ENCODE measurements at regions not wholly inside any gene's neighbourhood (a gene's known extent, or its start where the extent isn't known, plus 50 kb on each side); places are given as distances from the start of the nearest gene placed in this dataset.

DNA sequence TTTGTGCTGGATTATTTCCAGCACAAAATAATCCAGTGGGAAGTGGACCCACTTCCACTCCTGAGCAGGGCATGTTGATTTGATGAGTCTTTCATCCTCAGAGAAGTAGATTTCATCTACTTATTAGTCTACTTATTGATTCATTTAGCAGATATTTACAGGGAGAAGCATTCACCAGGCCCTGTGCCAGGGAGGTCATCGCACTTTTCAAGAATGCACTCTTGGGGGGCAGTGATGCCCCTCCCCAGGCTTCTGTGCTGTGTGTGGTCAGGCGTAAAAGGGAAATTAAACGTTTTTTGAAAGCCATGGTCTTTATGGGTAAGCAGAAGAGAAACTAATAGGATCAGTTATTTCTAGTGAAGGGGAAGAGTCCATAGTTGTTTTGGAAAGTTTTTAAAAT is 610.7 kb upstream of the TMEM132C start:
- TF ChIP-seq, protein P1, sequence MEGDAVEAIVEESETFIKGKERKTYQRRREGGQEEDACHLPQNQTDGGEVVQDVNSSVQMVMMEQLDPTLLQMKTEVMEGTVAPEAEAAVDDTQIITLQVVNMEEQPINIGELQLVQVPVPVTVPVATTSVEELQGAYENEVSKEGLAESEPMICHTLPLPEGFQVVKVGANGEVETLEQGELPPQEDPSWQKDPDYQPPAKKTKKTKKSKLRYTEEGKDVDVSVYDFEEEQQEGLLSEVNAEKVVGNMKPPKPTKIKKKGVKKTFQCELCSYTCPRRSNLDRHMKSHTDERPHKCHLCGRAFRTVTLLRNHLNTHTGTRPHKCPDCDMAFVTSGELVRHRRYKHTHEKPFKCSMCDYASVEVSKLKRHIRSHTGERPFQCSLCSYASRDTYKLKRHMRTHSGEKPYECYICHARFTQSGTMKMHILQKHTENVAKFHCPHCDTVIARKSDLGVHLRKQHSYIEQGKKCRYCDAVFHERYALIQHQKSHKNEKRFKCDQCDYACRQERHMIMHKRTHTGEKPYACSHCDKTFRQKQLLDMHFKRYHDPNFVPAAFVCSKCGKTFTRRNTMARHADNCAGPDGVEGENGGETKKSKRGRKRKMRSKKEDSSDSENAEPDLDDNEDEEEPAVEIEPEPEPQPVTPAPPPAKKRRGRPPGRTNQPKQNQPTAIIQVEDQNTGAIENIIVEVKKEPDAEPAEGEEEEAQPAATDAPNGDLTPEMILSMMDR (IDR thresholded peaks at IDR 0.05) = no peak
- TF ChIP-seq SP1 (CRISPR knock-in tag; conservative IDR thresholded peaks at IDR 0.05) (no peak), ZNF138 (CRISPR knock-in tag; conservative IDR thresholded peaks at IDR 0.05) (no peak)
